HG03135 (cell line): ENCODE measurements at regions not wholly inside any gene's neighbourhood (a gene's known extent, or its start where the extent isn't known, plus 50 kb on each side); places are given as distances from the start of the nearest gene placed in this dataset.
"Not testable (repeated sequence)": the region's sequence is repeated elsewhere in the genome, so short reads cannot be mapped to it uniquely, and the experiment has no call there.

Experiments
- ATAC-seq: cut with Tn5 transposase; IDR thresholded peaks from one replicate; pipeline ENCODE4 v1.9.1; 2021; ENCODE audit warnings: mild to moderate bottlenecking, moderate library complexity; ENCODE audit not compliant: unreplicated experiment

DNA sequence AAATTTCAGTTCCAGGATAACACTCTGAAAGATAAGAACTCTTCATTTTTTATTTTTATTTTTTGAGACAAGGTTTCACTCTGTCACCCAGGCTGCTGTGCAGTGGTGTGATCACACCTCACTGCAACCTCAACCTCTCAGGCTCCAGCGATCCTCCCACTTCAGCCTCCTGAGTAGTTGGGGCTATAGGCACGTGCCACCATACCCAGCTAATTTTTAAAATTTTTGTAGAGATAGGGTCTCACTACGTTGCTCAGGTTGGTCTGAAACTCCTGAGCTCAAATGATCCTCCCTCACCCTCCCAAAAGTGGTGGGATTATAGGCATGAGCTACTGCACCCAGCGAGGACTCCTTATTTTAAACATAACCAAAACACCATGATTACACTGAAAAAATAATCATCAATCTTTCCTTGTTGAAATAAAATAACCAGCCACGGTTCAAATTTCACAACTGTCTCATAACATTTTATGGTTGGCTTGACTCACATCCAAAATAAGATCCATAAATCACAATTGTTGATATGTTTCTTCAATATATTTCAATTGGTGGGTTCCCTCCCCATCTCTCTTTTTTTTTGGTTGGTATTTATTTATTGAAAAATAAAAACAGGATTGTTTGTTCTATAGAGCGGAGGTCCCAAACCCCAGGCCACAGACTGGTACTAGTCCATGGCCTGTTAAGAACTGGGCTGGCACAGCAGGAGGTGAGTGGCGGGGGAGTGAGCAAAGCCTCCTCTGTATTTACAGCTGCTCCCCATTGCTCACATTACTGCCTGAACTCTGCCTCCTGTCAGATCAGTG lies 60.1 kb upstream of the FAM171A1 start:
- no peak for ATAC-seq

DNA sequence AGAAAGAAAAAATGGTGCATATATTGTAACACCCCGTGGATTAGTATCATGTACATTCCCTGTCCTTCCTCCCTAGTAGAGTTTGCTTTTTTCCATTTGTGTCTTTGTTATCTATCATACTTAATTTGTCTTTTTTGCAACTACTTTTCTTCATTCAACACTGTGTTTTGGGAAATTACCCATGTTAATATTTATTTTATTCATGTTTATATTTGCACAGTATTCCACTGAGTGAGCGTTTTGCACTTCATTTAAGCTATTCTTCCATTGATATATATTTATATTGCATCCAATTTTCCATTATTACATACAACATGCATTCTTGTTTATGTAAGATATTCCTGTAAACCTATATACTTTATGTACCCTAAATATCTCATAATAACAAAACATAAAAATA lies 57.6 kb upstream of the FAM171A1 start:
- no peak for ATAC-seq

DNA sequence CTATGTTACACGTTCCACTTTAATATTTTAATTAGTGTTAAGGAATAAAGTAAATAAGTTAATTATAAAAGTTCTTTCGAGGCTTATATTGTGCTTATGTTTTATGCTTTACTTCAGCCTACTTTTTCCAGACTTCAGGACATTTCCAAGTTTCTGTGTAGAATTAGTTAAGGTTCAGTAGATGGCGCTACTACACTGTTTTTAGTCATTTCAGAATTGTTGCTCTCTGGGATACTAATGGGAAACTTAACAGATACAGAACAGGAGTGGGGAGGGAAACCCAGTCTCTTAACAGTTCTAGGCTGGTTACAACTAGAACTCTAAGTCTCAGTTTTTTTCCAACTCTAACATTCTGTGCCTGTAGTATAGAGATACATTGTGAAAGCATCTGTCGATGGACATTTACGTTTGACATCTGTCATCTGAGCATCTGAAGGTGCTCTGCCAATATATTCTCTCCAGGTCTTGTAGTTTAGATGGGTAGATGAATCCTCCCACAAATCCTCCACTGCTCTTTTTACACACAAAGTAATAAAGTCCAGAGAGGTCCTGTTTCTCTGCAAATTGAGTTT lies 56.8 kb upstream of the FAM171A1 start:
- ATAC-seq = no peak

DNA sequence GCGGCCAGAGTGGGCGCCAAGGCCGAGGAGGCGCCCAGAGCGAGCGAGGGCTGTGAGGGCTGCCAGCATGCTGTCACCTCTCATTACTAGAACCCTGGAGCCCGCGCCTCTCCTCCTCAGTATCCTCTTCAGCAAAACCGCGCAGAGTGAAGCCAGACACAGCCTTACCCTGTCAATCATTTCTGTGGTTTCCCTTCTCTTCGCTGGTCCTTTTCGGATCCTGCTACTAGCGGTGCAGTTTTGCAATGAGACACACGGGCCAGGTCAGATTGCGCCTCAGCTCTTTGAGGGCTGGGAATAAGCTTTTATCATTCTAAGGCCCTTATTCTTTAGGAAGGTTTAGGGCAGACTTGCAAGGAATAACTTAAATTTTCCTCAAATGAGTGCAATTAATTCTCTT lies 55.5 kb upstream of the FAM171A1 start:
- ATAC-seq = no peak

DNA sequence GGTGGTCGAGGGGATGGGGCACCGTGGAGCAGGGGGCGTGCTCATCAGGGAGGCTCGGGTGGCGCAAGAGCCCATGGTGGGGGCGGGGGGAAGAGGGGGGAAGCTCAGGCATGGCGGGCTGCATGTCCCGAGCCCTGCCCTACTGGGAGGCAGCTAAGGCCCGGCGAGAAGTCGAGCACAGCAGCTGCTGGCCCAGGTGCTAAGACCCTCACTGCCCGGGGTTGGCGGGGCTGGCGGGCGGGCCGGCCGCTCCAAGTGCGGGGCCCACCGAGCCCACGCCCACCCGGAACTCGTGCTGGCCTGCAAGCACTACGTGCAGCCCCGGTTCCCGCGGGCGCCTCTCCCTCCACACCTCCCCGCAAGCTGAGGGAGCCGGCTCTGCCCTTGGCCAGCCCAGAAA lies 55.0 kb upstream of the FAM171A1 start:
- no peak for ATAC-seq

- ATAC-seq = not testable (repeated sequence)
Observed at GRCh38 chr10:15421875-15422274, 50.8 kb upstream of the FAM171A1 start.
